DOHH2 (cell line): ENCODE measurements at regions not wholly inside any gene's neighbourhood (a gene's known extent, or its start where the extent isn't known, plus 50 kb on each side); places are given as distances from the start of the nearest gene placed in this dataset.

Experiments used
- EZH2phosphoT487 ChIP-seq: fragments of 200-600 bp; sonication (generic); IDR thresholded peaks from 2 replicates; pipeline ENCODE4 v1.6.1; 2017; ENCODE audit warnings: borderline replicate concordance, mild to moderate bottlenecking, antibody characterized with exemption, low read length, moderate library complexity, mixed read lengths
- TF ChIP-seq, protein P1 (sequence below): fragments of 200-600 bp; sonication (generic); IDR thresholded peaks from one replicate; pipeline ENCODE4 v1.5.1; 2014; ENCODE audit warnings: antibody characterized with exemption, mild to moderate bottlenecking, low read depth, low read length; ENCODE audit not compliant: poor library complexity, severe bottlenecking

DNA sequence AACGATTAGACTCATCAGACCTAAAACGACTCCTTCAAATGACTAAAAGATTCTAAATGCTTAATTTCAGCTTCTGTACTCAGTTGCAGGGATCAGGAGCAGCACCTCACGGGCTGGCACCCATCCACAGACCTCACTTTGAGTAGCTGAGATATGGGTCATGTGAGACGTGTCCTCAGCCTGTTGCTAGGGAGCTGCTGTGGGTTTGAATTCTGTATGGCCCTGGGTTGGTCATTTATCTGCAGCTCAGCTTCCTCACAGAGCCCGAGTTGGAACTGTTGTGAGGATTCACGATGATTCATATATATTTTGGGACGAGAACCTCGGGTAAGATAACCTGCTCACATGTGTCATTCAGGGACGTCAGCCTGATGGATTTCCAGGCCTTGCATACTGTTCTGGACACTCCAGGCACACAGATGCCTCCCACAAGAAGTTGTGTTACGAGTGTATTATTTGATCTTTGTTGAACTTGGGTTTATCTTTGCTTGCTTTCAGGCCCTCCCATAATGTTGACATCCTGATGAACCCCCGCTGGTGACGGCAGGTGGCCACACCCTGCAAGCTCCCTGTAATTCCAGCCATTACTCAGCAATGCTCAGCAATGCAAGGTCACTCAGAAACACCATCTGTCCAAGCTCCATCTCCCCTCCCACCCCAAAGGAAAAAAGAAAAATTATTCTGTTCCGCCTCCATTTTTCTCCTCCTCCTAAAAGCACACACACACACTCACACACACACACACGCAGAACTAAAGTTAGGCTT is 137.6 kb downstream of the RBFOX3 start:
- TF ChIP-seq, protein P1, sequence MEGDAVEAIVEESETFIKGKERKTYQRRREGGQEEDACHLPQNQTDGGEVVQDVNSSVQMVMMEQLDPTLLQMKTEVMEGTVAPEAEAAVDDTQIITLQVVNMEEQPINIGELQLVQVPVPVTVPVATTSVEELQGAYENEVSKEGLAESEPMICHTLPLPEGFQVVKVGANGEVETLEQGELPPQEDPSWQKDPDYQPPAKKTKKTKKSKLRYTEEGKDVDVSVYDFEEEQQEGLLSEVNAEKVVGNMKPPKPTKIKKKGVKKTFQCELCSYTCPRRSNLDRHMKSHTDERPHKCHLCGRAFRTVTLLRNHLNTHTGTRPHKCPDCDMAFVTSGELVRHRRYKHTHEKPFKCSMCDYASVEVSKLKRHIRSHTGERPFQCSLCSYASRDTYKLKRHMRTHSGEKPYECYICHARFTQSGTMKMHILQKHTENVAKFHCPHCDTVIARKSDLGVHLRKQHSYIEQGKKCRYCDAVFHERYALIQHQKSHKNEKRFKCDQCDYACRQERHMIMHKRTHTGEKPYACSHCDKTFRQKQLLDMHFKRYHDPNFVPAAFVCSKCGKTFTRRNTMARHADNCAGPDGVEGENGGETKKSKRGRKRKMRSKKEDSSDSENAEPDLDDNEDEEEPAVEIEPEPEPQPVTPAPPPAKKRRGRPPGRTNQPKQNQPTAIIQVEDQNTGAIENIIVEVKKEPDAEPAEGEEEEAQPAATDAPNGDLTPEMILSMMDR, result no peak
- no peak for TF ChIP-seq EZH2phosphoT487
